PFSK-1 (cell line): ENCODE measurements at regions not wholly inside any gene's neighbourhood (a gene's known extent, or its start where the extent isn't known, plus 50 kb on each side); places are given as distances from the start of the nearest gene placed in this dataset.

Experiments
- POLR2AphosphoS5 ChIP-seq: IDR thresholded peaks from 2 replicates; pipeline ENCODE4 v1.6.1; 2012; ENCODE audit warnings: low read depth, mild to moderate bottlenecking, control low read depth, low read length, moderate library complexity
- TAF1 ChIP-seq: IDR thresholded peaks from 2 replicates; pipeline ENCODE4 v1.6.1; 2012; ENCODE audit warnings: low read length, control low read depth, borderline replicate concordance; ENCODE audit not compliant: insufficient read depth

DNA sequence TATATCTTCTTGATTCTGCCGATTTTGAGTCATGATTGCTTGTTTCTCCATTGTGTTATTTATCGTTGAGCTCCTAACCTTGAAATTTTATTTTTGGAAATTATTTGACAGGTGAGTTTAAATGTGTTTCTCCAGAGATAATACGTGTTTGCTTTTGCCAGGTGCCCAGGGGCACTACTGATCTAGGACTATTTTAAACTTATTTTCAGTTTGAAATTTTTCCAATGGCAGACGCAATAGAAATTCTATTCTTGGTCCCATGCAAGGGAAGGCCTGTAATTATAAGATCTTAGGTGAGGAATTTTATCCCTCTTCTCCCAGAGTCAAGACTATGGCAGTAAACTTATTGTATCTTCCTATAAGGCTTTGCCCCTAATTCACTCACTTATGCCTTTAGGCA lies 252.8 kb downstream of the AEBP2 start:
- TF ChIP-seq POLR2AphosphoS5 (no peak), TAF1 (no peak)
